ENCODE measurements at regions not wholly inside any gene's neighbourhood (a gene's known extent, or its start where the extent isn't known, plus 50 kb on each side); places are given as distances from the start of the nearest gene placed in this dataset.

DNA sequence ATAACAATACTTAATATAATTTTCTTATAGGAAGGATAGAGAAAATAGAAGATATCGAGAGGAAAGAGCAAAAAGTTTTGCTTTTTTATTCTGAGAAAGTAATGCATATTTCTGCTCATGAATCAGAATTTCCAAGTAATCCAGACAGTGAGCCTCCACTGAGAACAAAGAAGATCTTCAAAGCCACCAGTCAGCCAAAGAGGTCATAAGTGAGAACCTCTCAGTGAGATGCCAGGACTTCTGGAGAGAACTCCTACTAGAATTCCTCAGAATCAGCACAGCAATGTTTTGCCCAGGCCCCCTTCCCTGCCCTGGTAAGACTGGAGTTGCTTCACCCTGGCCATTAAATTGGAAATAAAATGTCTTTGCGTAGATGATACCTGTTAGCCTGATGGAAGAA, 254.4 kb upstream of the FAT4 start:
- Histone ChIP-seq H3K27me3 (ENCODE audit: control insufficient read depth, insufficient read depth, low read length) (no peaks in the 10 kb centered on the region), H3K4me3 (ENCODE audit: low read depth, low read length) (no peak overlapping the region), H3K36me3 (ENCODE audit: control insufficient read depth, insufficient read depth, low read length) (no peaks in the 10 kb centered on the region)
- TF ChIP-seq, protein P1, sequence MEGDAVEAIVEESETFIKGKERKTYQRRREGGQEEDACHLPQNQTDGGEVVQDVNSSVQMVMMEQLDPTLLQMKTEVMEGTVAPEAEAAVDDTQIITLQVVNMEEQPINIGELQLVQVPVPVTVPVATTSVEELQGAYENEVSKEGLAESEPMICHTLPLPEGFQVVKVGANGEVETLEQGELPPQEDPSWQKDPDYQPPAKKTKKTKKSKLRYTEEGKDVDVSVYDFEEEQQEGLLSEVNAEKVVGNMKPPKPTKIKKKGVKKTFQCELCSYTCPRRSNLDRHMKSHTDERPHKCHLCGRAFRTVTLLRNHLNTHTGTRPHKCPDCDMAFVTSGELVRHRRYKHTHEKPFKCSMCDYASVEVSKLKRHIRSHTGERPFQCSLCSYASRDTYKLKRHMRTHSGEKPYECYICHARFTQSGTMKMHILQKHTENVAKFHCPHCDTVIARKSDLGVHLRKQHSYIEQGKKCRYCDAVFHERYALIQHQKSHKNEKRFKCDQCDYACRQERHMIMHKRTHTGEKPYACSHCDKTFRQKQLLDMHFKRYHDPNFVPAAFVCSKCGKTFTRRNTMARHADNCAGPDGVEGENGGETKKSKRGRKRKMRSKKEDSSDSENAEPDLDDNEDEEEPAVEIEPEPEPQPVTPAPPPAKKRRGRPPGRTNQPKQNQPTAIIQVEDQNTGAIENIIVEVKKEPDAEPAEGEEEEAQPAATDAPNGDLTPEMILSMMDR (IDR thresholded peaks at IDR 0.05; ENCODE audit: insufficient read depth, low read length, poor library complexity, severe bottlenecking) = no peak
- DNase-seq (ENCODE audit: low read depth) = no peak

DNA sequence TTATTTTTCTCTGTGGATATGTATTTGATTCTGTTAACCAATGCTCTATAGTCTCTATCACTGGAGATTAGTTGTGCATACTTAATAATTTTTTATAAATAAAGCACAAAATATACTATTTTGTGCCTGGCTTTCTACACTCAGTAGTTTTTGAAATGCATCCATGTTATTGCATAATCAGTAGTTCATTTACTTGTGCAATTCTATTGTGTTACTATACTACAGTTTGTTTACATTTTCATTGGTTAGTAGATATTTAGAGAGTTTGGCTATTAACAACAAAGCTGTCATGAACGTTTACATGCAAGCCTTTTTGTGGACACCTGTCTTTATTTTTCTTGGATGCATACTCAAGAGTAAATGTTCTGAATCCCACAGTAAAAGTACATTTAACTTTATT, 265.0 kb upstream of the FAT4 start:
- TF ChIP-seq, protein P1 (IDR thresholded peaks at IDR 0.05; ENCODE audit: insufficient read depth, low read length, poor library complexity, severe bottlenecking) = no peak
- DNase-seq (ENCODE audit: low read depth) = no peak
- Histone ChIP-seq H3K36me3 (ENCODE audit: control insufficient read depth, insufficient read depth, low read length) (no peaks in the 10 kb centered on the region), H3K4me3 (ENCODE audit: low read depth, low read length) (no peak overlapping the region), H3K27me3 (ENCODE audit: control insufficient read depth, insufficient read depth, low read length) (no peaks in the 10 kb centered on the region)

DNA sequence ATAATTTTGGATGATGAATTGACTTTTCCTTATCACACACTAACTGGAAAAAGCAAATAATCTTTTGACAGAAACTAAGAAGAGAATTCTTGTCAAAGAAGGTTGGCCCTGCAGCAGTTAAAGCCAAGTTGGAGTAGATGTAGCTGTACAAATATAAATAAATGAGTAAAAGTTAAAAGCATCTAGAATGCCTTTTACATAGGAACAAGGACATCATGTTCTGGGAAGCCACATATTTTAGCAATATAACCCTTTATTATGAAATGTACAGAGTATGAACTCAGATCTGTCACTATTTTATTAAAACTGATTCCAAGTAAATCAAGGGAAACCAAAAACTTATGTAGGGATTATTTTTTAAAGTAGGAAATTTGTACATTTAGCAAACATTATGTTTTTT, 269.4 kb upstream of the FAT4 start:
- TF ChIP-seq, protein P1 (IDR thresholded peaks at IDR 0.05; ENCODE audit: insufficient read depth, low read length, poor library complexity, severe bottlenecking) = no peak
- Histone ChIP-seq H3K36me3 (ENCODE audit: control insufficient read depth, insufficient read depth, low read length) (no peaks in the 10 kb centered on the region), H3K27me3 (ENCODE audit: control insufficient read depth, insufficient read depth, low read length) (no peaks in the 10 kb centered on the region), H3K4me3 (ENCODE audit: low read depth, low read length) (no peak overlapping the region)
- DNase-seq (ENCODE audit: low read depth) = no peak

DNA sequence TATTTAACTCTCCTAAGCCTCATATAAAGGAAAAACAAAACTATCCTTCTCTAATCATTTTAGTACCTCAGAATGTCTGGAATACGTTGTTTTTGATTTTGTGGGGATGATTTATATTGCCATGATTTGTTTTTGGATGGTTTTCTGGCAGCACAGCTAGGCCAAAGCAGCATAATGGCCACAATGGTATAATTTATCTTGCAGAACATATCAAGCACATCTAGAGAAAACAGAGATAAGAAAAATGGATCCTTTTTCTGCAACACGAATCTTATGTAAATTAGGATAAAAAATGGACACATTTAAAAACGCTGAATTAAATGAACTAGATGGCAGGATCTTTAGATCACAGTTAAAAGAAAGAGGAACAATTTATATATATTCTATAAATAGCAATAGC, 269.9 kb upstream of the FAT4 start:
- H3K27me3 ChIP-seq (ENCODE audit: control insufficient read depth, insufficient read depth, low read length) = no peaks in the 10 kb centered on the region
- no peaks in the 10 kb centered on the region for H3K36me3 ChIP-seq (ENCODE audit: control insufficient read depth, insufficient read depth, low read length)
- no peak overlapping the region for H3K4me3 ChIP-seq (ENCODE audit: low read depth, low read length)
- no peak for DNase-seq (ENCODE audit: low read depth)
- TF ChIP-seq, protein P1 (IDR thresholded peaks at IDR 0.05; ENCODE audit: insufficient read depth, low read length, poor library complexity, severe bottlenecking) = no peak

DNA sequence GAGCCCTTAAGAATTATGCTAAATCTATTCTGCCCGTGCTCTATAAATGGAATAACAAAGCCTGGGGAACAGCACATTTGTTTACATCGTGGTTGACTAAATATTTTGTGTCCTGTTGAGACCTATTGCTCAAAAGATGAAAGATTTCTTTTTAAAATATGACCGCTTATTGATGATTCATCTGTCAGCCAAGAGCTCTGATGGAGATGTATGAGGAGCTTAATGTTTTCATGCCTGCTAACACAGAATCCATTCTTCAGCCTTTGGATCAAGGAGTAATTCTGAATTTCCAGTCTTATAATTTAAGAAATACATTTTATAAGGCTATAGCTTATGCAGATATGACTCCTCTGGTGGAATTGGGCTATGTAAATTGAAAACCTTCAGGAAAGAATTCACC, 271.3 kb upstream of the FAT4 start:
- no peak for DNase-seq (ENCODE audit: low read depth)
- no peak overlapping the region for H3K4me3 ChIP-seq (ENCODE audit: low read depth, low read length)
- no peaks in the 10 kb centered on the region for H3K27me3 ChIP-seq (ENCODE audit: control insufficient read depth, insufficient read depth, low read length)
- no peaks in the 10 kb centered on the region for H3K36me3 ChIP-seq (ENCODE audit: control insufficient read depth, insufficient read depth, low read length)
- TF ChIP-seq, protein P1 (IDR thresholded peaks at IDR 0.05; ENCODE audit: insufficient read depth, low read length, poor library complexity, severe bottlenecking) = no peak

DNA sequence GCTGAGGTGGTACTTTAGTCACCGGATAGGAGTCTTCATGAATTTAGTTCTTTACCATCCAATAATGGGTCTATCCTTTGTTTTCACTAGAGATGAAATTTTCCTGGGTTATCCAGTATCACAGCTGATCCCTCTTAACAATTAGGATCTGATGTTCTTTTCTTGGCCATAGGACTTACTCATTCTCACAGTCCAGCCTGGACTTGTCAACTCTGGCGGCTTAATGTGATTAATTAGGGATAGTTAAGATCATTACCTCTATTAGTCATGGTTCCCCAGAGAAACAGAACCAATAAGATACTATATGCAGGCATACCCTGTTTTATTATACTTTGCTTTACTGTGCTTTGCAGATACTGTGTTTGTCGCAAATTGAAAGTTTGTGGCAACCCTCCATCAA, 272.7 kb upstream of the FAT4 start:
- H3K27me3 ChIP-seq (ENCODE audit: control insufficient read depth, insufficient read depth, low read length) = no peaks in the 10 kb centered on the region
- no peaks in the 10 kb centered on the region for H3K36me3 ChIP-seq (ENCODE audit: control insufficient read depth, insufficient read depth, low read length)
- no peak for DNase-seq (ENCODE audit: low read depth)
- H3K4me3 ChIP-seq (ENCODE audit: low read depth, low read length) = no peak overlapping the region
- TF ChIP-seq, protein P1 (IDR thresholded peaks at IDR 0.05; ENCODE audit: insufficient read depth, low read length, poor library complexity, severe bottlenecking) = no peak

All from kidney epithelial cell (primary cell).